IMR-90 (cell line): ENCODE measurements at regions not wholly inside any gene's neighbourhood (a gene's known extent, or its start where the extent isn't known, plus 50 kb on each side); places are given as distances from the start of the nearest gene placed in this dataset.

ENCODE experiments used
- ATAC-seq: fragments of 200-7000 bp; cut with Tn5 transposase; 2 replicates; pipeline ENCODE4 v1.9.1; 2020; ENCODE audit warnings: low read depth, mild to moderate bottlenecking, moderate library complexity
- BruUV-seq: library from RNA; stranded (reverse); fragments of 400-500 nt; replicated peaks from 2 replicates; lab custom pipeline; 2021; lab: Mats Ljungman, UMichigan
- CTCF ChIA-PET: fragments of 300-600 bp; formaldehyde crosslinking; extraction: SDS; loops from one replicate; lab custom pipeline; 2021; ENCODE audit warnings: antibody characterized with exemption; lab: Yijun Ruan, JAX
- POLR2A ChIA-PET: fragments of 300-600 bp; sonication (Branson Sonifier 250); formaldehyde crosslinking; loops from one replicate; lab custom pipeline; 2022; ENCODE audit warnings: antibody characterized with exemption; ENCODE audit not compliant: unreplicated experiment; lab: Charles Lee
- DNase-seq: peaks from one replicate; pipeline ENCODE4 v3.0.0; 2013
- H2AFZ ChIP-seq: replicated peaks from 2 replicates; pipeline ENCODE3; 2013; ENCODE audit warnings: low read length, mild to moderate bottlenecking; ENCODE audit not compliant: poor library complexity
- H2AK5ac ChIP-seq: 2 replicates; pipeline ENCODE4 v1.6.1; 2013; ENCODE audit warnings: low read depth, low read length, inconsistent platforms
- H2AK9ac ChIP-seq: replicated peaks from 2 replicates; pipeline ENCODE3; 2013; ENCODE audit warnings: mild to moderate bottlenecking, low read depth, low read length, moderate library complexity; ENCODE audit not compliant: poor library complexity
- H2BK120ac ChIP-seq: 2 replicates; pipeline ENCODE4 v1.6.1; 2013; ENCODE audit warnings: low read depth, low read length, inconsistent platforms
- H2BK15ac ChIP-seq: 3 replicates; pipeline ENCODE4 v1.6.1; 2013; ENCODE audit warnings: low read depth, low read length, inconsistent platforms
- H2BK20ac ChIP-seq: 2 replicates; pipeline ENCODE4 v1.6.1; 2013; ENCODE audit warnings: low read depth, mild to moderate bottlenecking, inconsistent platforms, low read length, moderate library complexity
- H2BK5ac ChIP-seq: 2 replicates; pipeline ENCODE4 v1.6.1; 2013; ENCODE audit warnings: mild to moderate bottlenecking, low read depth, low read length, inconsistent platforms; ENCODE audit not compliant: poor library complexity, severe bottlenecking
- H3K14ac ChIP-seq: replicated peaks from 2 replicates; pipeline ENCODE4 v1.6.1; 2013; ENCODE audit warnings: low read depth, low read length, inconsistent platforms
- H3K18ac ChIP-seq: 2 replicates; pipeline ENCODE4 v1.6.1; 2013; ENCODE audit warnings: low read depth, low read length, control low read depth
- H3K23ac ChIP-seq: 2 replicates; pipeline ENCODE4 v1.6.1; 2013; ENCODE audit warnings: low read depth, low read length, inconsistent platforms
- H3K27ac ChIP-seq: 2 replicates; pipeline ENCODE4 v1.5.1; 2013; ENCODE audit warnings: mild to moderate bottlenecking, control low read depth, low read length; ENCODE audit not compliant: insufficient read depth
- H3K27me3 ChIP-seq: 2 replicates; pipeline ENCODE4 v1.6.1; 2013; ENCODE audit warnings: low read length; ENCODE audit not compliant: control insufficient read depth, insufficient read depth
- H3K36me3 ChIP-seq: 2 replicates; pipeline ENCODE4 v1.6.1; 2013; ENCODE audit warnings: low read length, mixed read lengths; ENCODE audit not compliant: control insufficient read depth, insufficient read depth
- H3K4ac ChIP-seq: 2 replicates; pipeline ENCODE4 v1.6.1; 2013; ENCODE audit warnings: low read depth, low read length, inconsistent platforms
- H3K4me1 ChIP-seq: 2 replicates; pipeline ENCODE4 v1.6.1; 2013; ENCODE audit warnings: low read length, mixed read lengths; ENCODE audit not compliant: control insufficient read depth, insufficient read depth
- H3K4me2 ChIP-seq: 2 replicates; pipeline ENCODE4 v1.6.1; 2013; ENCODE audit warnings: low read depth, mild to moderate bottlenecking, control low read depth, low read length, moderate library complexity
- H3K4me3 ChIP-seq: 2 replicates; pipeline ENCODE4 v1.5.1; 2013; ENCODE audit warnings: low read depth, mild to moderate bottlenecking, control low read depth, low read length, moderate library complexity; ENCODE audit not compliant: insufficient read depth
- H3K56ac ChIP-seq: 2 replicates; pipeline ENCODE4 v1.6.1; 2013; ENCODE audit warnings: low read length, inconsistent platforms; ENCODE audit not compliant: insufficient read depth; ENCODE audit errors: extremely low read depth
- H3K79me1 ChIP-seq, 2 experiments: 2 replicates each; pipeline ENCODE4 v1.6.1; 2013; ENCODE audit warnings: low read length in 2 of 2, inconsistent platforms in 1 of 2, low read depth in 1 of 2
- H3K9ac ChIP-seq: 2 replicates; pipeline ENCODE4 v1.6.1; 2013; ENCODE audit warnings: low read depth, low read length, control low read depth
- H3K9me1 ChIP-seq: 2 replicates; pipeline ENCODE4 v1.6.1; 2013; ENCODE audit warnings: low read length, inconsistent platforms; ENCODE audit not compliant: insufficient read depth
- H3K9me3 ChIP-seq: 2 replicates; pipeline ENCODE4 v1.6.1; 2013; ENCODE audit warnings: low read length; ENCODE audit not compliant: control insufficient read depth, insufficient read depth
- H4K20me1 ChIP-seq: 2 replicates; pipeline ENCODE4 v1.6.1; 2013; ENCODE audit warnings: low read length, inconsistent platforms; ENCODE audit not compliant: insufficient read depth
- H4K5ac ChIP-seq: 2 replicates; pipeline ENCODE4 v1.6.1; 2013; ENCODE audit warnings: mild to moderate bottlenecking, low read depth, low read length, control low read depth
- H4K8ac ChIP-seq, 2 experiments: 2 replicates each; pipeline ENCODE4 v1.6.1; 2013; ENCODE audit warnings: low read depth in 2 of 2, low read length in 2 of 2, control low read depth in 1 of 2, inconsistent platforms in 1 of 2
- H4K91ac ChIP-seq: 2 replicates; pipeline ENCODE4 v1.6.1; 2013; ENCODE audit warnings: low read depth, low read length, inconsistent platforms; ENCODE audit not compliant: insufficient read depth
- CTCF ChIP-seq: conservative IDR thresholded peaks from 2 replicates; pipeline ENCODE4 v1.5.1; 2012; ENCODE audit warnings: mild to moderate bottlenecking, low read depth, low read length, improper control_type of control experiment
- MAFK ChIP-seq: IDR thresholded peaks from 2 replicates; pipeline ENCODE4 v1.6.1; 2012; ENCODE audit warnings: low read depth, low read length, improper control_type of control experiment
- WGBS, 2 experiments: methylation state at CpG; one replicate each; pipeline versions ENCODE4 v1.1.5 to v1.1.7; 2013; ENCODE audit warnings: missing lambda C conversion rate in 2 of 2; ENCODE audit not compliant: insufficient read length in 1 of 2; ENCODE audit errors: extremely low coverage in 2 of 2; 5-methylcytosine and 5-hydroxymethylcytosine counted together
- dilution Hi-C: fragments of 300-500 bp; cut with HindIII; formaldehyde crosslinking; loops from one replicate; pipeline ENCODE4 v1.14.3; 2018; ENCODE audit warnings: low sequenced_read_pairs; ENCODE audit not compliant: unreplicated experiment
- in situ Hi-C: fragments of 300-500 bp; cut with MboI; formaldehyde crosslinking; loops from 3 replicates; pipeline ENCODE4 v1.14.3; 2019; ENCODE audit warnings: low sequenced_read_pairs, inconsistent platforms, mixed read lengths
- intact Hi-C: fragments of 100-400 bp; cut with micrococcal nuclease; formaldehyde crosslinking; loops from 2 replicates; pipeline ENCODE4 v1.10.0; 2022

GRCh38 chr7:42745357-42746059 lies 166.4 kb downstream of the C7orf25 start:
- H2BK5ac ChIP-seq, result no peak overlapping the region
- H3K18ac ChIP-seq, result no peak overlapping the region
- no peak overlapping the region for H2AK9ac ChIP-seq
- TF ChIP-seq MAFK (no peak), CTCF (peak; percentile 16; the same call in 1 of the 2 replicates)
- no peak overlapping the region for H3K4me2 ChIP-seq
- intact Hi-C loops, result no loop called here
- no peak overlapping the region for H3K56ac ChIP-seq
- in situ Hi-C loops, result no loop called here
- ATAC-seq (no peak), DNase-seq (peak; percentile 4)
- H3K36me3 ChIP-seq, result no peaks in the 10 kb centered on the region
- H3K9me3 ChIP-seq, result no peaks in the 10 kb centered on the region
- no peak overlapping the region for H3K23ac ChIP-seq
- BruUV-seq, result no TSS peak
- H2AK5ac ChIP-seq, result no peak overlapping the region
- no peak overlapping the region for H2AFZ ChIP-seq
- H3K27me3 ChIP-seq, result no peaks in the 10 kb centered on the region
- ChIA-PET CTCF (interaction anchor here (0.6 kb wide), 1 partner anchor 85 kb away, joined by 7 read pairs; no protein-coding TSS in a partner anchor), POLR2A (no interaction called here)
- H3K4me1 ChIP-seq, result no peaks in the 10 kb centered on the region
- no peak overlapping the region for H3K9ac ChIP-seq
- H3K4ac ChIP-seq, result no peak overlapping the region
- no peaks in the 10 kb centered on the region for H4K20me1 ChIP-seq
- no CpG with 5 or more reads among the region's 3 CpGs for WGBS, 2 experiments
- dilution Hi-C loops, result no loop called here
- no peak overlapping the region for H4K8ac ChIP-seq
- no peak overlapping the region for H3K27ac ChIP-seq
- H2BK15ac ChIP-seq, result no peak overlapping the region
- no peak overlapping the region for H3K4me3 ChIP-seq
- H2BK20ac ChIP-seq, result no peak overlapping the region
- H3K14ac ChIP-seq, result no peak overlapping the region
- no peaks in the 10 kb centered on the region for H3K9me1 ChIP-seq
- H3K79me1 ChIP-seq, result no peaks in the 10 kb centered on the region
- no peak overlapping the region for H2BK120ac ChIP-seq
- no peak overlapping the region for H4K91ac ChIP-seq
- H4K5ac ChIP-seq, result no peak overlapping the region
